Cardiac muscle cell (in vitro differentiated cells and primary cell): ENCODE measurements at regions not wholly inside any gene's neighbourhood (a gene's known extent, or its start where the extent isn't known, plus 50 kb on each side); places are given as distances from the start of the nearest gene placed in this dataset.

Experiments
- DNase-seq, 2 donors: peaks; one replicate each; pipeline versions ENCODE4 v3.0.0 to v3.0.0-alpha.2; 2010 to 2017; ENCODE audit warnings: low read depth in 1 of 2, low spot score in 1 of 2
- H3K27ac ChIP-seq: fragments of 200-600 bp; sonication (generic); 2 replicates; pipeline ENCODE4 v1.5.1; 2016
- H3K27me3 ChIP-seq: fragments of 200-600 bp; sonication (generic); 2 replicates; pipeline ENCODE4 v1.6.0; 2016; ENCODE audit warnings: control low read depth
- H3K36me3 ChIP-seq: fragments of 200-600 bp; sonication (generic); 2 replicates; pipeline ENCODE4 v1.5.1; 2016; ENCODE audit warnings: control low read depth
- H3K4me1 ChIP-seq: fragments of 200-600 bp; sonication (generic); 2 replicates; pipeline ENCODE4 v1.8.1; 2017; ENCODE audit warnings: low read depth, mild to moderate bottlenecking, mixed run types
- H3K4me3 ChIP-seq: fragments of 200-600 bp; sonication (generic); 2 replicates; pipeline ENCODE4 v1.5.1; 2016; ENCODE audit warnings: mild to moderate bottlenecking
- H3K9me3 ChIP-seq: fragments of 200-600 bp; sonication (generic); 2 replicates; pipeline ENCODE4 v1.5.1; 2017; ENCODE audit warnings: low read depth, mild to moderate bottlenecking, control low read depth
- TF ChIP-seq, protein P1 (sequence below): IDR thresholded peaks from 2 replicates; pipeline ENCODE4 v1.5.1; 2012; ENCODE audit warnings: low read depth, mild to moderate bottlenecking, low read length

DNA sequence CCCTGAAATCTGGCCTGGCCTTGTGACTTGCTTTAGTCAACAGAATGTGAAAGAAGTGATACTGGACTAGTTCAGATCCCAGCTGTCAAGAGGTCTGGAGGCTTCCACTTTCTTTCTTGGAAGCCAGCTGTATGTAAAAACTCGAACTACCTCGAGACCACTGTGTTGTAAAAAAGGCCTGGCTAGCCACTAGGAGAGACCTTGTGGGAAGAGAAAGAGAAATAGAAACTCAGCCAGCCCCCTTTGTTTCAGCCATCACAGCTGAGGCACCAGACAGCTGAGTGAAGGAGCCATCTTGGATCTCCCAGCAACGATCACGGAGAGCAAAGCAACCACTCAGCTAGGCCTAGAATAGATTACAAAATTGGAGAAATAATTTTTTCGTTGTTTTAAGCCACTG is 324.9 kb upstream of the TCF4 start:
- Histone ChIP-seq H3K4me1 (no peaks in the 10 kb centered on the region), H3K27me3 (no peaks in the 10 kb centered on the region), H3K9me3 (no peaks in the 10 kb centered on the region), H3K27ac (no peak overlapping the region), H3K36me3 (no peaks in the 10 kb centered on the region), H3K4me3 (no peak overlapping the region)
- DNase-seq: no peak
- TF ChIP-seq, protein P1, sequence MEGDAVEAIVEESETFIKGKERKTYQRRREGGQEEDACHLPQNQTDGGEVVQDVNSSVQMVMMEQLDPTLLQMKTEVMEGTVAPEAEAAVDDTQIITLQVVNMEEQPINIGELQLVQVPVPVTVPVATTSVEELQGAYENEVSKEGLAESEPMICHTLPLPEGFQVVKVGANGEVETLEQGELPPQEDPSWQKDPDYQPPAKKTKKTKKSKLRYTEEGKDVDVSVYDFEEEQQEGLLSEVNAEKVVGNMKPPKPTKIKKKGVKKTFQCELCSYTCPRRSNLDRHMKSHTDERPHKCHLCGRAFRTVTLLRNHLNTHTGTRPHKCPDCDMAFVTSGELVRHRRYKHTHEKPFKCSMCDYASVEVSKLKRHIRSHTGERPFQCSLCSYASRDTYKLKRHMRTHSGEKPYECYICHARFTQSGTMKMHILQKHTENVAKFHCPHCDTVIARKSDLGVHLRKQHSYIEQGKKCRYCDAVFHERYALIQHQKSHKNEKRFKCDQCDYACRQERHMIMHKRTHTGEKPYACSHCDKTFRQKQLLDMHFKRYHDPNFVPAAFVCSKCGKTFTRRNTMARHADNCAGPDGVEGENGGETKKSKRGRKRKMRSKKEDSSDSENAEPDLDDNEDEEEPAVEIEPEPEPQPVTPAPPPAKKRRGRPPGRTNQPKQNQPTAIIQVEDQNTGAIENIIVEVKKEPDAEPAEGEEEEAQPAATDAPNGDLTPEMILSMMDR: no peak

DNA sequence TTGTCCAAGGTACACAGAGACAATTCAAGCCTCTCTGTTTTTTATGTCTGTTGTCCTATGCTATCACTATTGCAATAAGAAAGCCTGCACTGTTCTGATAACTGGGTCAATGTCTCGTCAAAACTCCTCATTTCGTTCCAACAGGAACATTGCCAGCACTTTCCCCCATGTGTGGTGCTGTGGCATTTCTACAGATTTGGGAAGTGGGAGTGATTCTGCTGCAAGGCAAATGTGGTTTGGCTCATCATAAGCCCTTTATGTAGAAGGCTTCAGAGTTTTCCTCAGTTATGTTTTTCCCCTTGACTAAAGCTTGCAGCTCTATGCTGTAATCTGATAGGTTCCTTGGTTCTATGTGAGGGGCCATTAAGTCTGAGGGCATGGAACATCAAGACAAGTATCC is 324.1 kb upstream of the TCF4 start:
- peak in 1 of 2 donors; percentile 79 for DNase-seq
- no peaks in the 10 kb centered on the region for H3K36me3 ChIP-seq
- no peaks in the 10 kb centered on the region for H3K9me3 ChIP-seq
- no peak overlapping the region for H3K4me3 ChIP-seq
- TF ChIP-seq, protein P1: no peak
- H3K27me3 ChIP-seq: no peaks in the 10 kb centered on the region
- H3K4me1 ChIP-seq: peaks cover 5% of the 10 kb centered on the region
- H3K27ac ChIP-seq: no peak overlapping the region

DNA sequence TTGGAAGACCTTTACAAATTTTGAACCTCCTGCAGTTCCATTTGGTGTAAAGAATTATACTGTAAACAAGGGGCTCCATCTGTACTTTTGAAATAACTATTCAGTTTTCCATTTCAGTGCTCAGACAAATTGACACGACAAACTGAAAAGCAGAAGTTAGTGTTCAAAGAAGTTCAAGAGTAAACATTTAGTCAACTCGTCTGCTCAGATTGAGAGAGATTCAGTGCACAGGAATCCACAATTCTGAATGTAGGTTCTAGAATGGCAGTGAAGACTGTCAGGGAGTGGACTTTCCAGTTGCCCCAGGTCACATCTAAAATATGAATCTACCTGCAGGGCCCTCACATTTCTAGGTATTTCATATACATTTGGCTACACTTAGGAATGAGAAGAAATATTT is 322.3 kb upstream of the TCF4 start:
- H3K27ac ChIP-seq: no peak overlapping the region
- no peaks in the 10 kb centered on the region for H3K27me3 ChIP-seq
- no peak for DNase-seq
- H3K4me1 ChIP-seq: peaks cover 5% of the 10 kb centered on the region
- H3K9me3 ChIP-seq: no peaks in the 10 kb centered on the region
- H3K36me3 ChIP-seq: no peaks in the 10 kb centered on the region
- no peak overlapping the region for H3K4me3 ChIP-seq
- TF ChIP-seq, protein P1: no peak

DNA sequence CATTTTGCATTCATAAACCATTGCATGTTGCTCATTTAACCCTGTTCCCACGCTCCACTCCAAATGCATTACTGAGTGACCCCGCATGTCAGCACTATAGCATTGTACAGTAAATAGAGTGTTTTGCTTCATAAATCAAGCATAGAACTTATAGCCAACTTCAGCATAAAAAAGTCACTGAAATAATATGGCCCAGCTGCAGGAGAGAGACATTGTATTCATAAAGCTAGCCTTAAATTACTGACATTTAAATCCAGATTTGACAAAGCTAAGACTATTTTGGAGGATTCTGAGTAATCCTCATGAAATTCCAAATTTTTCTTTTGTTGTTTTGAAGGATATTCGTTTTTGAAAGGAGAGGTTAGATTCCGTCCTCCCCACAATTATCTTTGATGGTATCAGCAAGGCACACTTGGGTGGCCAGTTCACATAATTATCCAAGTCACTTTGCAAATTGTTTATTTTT is 320.9 kb upstream of the TCF4 start:
- TF ChIP-seq, protein P1: no peak

DNA sequence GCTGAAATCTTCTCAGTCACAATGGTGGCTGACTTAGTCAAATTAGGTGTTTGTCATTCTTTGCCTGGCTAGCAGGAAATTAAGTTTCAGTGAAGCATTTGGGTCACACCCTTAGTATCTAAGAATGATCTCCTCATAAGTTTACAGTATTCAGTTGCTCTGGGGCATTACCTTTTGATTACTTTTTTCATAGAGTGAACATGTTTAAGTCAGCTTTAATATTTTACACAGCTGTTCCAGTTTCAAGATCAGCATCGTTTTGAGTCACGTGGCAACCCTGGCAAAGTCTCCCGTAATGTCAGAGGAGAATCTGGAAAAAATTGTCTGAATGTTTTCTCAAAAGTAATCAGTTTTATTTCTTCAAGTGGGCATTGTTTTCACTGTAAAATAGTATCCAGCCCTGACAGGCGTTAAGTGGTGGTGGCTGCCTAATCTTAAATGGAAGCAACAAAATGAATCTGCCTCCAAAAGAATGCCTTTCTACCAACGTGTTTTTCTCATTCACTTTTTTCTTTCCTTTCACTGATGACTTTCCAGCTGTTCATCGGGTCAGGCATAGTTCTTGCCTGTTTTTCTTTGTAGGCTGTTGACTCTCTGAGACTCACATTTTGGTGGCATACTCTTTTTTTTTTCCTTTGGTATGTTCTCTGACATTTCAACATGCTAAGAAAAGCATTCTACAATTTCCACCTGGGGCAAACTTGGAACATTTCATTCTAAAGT is 319.6 kb upstream of the TCF4 start:
- H3K4me1 ChIP-seq: peaks cover 5% of the 10 kb centered on the region
- no peaks in the 10 kb centered on the region for H3K27me3 ChIP-seq
- H3K36me3 ChIP-seq: no peaks in the 10 kb centered on the region
- no peak overlapping the region for H3K27ac ChIP-seq
- TF ChIP-seq, protein P1: no peak
- H3K9me3 ChIP-seq: no peaks in the 10 kb centered on the region
- peak in 1 of 2 donors; percentile 28 for DNase-seq
- no peak overlapping the region for H3K4me3 ChIP-seq

More for the DNA sequence above, 320.9 kb upstream of the TCF4 start:
- Histone ChIP-seq H3K27me3 (no peaks in the 10 kb centered on the region), H3K9me3 (no peaks in the 10 kb centered on the region), H3K27ac (no peak overlapping the region), H3K4me3 (no peak overlapping the region), H3K36me3 (no peaks in the 10 kb centered on the region), H3K4me1 (peaks cover 5% of the 10 kb centered on the region)
- peak in 1 of 2 donors; percentile 20 for DNase-seq
